ENCODE measurements at regions not wholly inside any gene's neighbourhood (a gene's known extent, or its start where the extent isn't known, plus 50 kb on each side); places are given as distances from the start of the nearest gene placed in this dataset.

DNA sequence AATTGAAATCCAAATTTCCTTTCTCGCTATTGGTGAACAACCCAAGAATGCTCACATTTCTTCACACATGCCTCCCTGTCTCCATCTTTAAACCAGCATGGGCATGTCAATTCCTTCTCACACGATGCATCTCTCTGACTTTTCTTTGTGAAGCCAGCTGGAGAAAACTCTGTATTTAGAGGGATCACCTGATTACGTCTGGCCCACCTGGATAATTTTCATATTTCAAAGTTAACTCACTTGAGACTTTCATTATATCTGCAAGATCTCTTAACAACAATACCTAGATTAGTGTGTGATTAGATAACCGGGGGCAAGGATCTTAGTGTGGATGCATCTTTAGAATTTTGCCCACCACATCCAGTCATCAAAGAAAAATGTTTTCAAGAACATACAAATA, 164.0 kb downstream of the TMEM47 start:
- ChIA-PET CTCF (no interaction called here), POLR2A (no interaction called here)
- DNase-seq (ENCODE audit: low spot score), result no peak
- no peaks in the 10 kb centered on the region for H3K4me1 Mint-ChIP-seq
- H3K27me3 Mint-ChIP-seq (ENCODE audit: low read depth), result no peaks in the 10 kb centered on the region
- H3K27ac Mint-ChIP-seq, result no peak overlapping the region
- H3K4me3 Mint-ChIP-seq, result no peak overlapping the region
- H3K36me3 Mint-ChIP-seq, result no peaks in the 10 kb centered on the region
- ATAC-seq, result no peak
- TF ChIP-seq ZNF219 (CRISPR knock-in tag; IDR thresholded peaks at IDR 0.05; ENCODE audit: borderline replicate concordance), result no peak
- no peak for TF ChIP-seq PRDM15 (CRISPR knock-in tag; IDR thresholded peaks at IDR 0.05)
- TF ChIP-seq JAZF1 (CRISPR knock-in tag; IDR thresholded peaks at IDR 0.05), result no peak
- no peak for TF ChIP-seq ESRRA (CRISPR knock-in tag; IDR thresholded peaks at IDR 0.05; ENCODE audit: borderline replicate concordance)
- TF ChIP-seq TEAD4 (CRISPR knock-in tag; IDR thresholded peaks at IDR 0.05), result no peak
- no peak for TF ChIP-seq KAT7 (CRISPR knock-in tag; IDR thresholded peaks at IDR 0.05; ENCODE audit: borderline replicate concordance)
- no peak for TF ChIP-seq ZNF121 (CRISPR knock-in tag; IDR thresholded peaks at IDR 0.05)
- TF ChIP-seq MYBL2 (CRISPR knock-in tag; IDR thresholded peaks at IDR 0.05), result no peak
- no peak for TF ChIP-seq TCF7 (CRISPR knock-in tag; IDR thresholded peaks at IDR 0.05; ENCODE audit: low read depth)
- TF ChIP-seq AFF4 (CRISPR knock-in tag; IDR thresholded peaks at IDR 0.05; ENCODE audit: borderline replicate concordance), result no peak
- TF ChIP-seq OVOL2 (CRISPR knock-in tag; IDR thresholded peaks at IDR 0.05; ENCODE audit: borderline replicate concordance), result no peak
- TF ChIP-seq CREB1 (CRISPR knock-in tag; IDR thresholded peaks at IDR 0.05), result no peak
- no peak for TF ChIP-seq PRRX2 (CRISPR knock-in tag; IDR thresholded peaks at IDR 0.05)
- TF ChIP-seq CREM (CRISPR knock-in tag; IDR thresholded peaks at IDR 0.05), result no peak
- TF ChIP-seq, protein P1, sequence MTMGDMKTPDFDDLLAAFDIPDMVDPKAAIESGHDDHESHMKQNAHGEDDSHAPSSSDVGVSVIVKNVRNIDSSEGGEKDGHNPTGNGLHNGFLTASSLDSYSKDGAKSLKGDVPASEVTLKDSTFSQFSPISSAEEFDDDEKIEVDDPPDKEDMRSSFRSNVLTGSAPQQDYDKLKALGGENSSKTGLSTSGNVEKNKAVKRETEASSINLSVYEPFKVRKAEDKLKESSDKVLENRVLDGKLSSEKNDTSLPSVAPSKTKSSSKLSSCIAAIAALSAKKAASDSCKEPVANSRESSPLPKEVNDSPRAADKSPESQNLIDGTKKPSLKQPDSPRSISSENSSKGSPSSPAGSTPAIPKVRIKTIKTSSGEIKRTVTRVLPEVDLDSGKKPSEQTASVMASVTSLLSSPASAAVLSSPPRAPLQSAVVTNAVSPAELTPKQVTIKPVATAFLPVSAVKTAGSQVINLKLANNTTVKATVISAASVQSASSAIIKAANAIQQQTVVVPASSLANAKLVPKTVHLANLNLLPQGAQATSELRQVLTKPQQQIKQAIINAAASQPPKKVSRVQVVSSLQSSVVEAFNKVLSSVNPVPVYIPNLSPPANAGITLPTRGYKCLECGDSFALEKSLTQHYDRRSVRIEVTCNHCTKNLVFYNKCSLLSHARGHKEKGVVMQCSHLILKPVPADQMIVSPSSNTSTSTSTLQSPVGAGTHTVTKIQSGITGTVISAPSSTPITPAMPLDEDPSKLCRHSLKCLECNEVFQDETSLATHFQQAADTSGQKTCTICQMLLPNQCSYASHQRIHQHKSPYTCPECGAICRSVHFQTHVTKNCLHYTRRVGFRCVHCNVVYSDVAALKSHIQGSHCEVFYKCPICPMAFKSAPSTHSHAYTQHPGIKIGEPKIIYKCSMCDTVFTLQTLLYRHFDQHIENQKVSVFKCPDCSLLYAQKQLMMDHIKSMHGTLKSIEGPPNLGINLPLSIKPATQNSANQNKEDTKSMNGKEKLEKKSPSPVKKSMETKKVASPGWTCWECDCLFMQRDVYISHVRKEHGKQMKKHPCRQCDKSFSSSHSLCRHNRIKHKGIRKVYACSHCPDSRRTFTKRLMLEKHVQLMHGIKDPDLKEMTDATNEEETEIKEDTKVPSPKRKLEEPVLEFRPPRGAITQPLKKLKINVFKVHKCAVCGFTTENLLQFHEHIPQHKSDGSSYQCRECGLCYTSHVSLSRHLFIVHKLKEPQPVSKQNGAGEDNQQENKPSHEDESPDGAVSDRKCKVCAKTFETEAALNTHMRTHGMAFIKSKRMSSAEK (CRISPR knock-in tag; IDR thresholded peaks at IDR 0.05; ENCODE audit: borderline replicate concordance), result no peak
- no peak for TF ChIP-seq SMAD3 (CRISPR knock-in tag; IDR thresholded peaks at IDR 0.05; ENCODE audit: borderline replicate concordance)
- TF ChIP-seq, protein P2, sequence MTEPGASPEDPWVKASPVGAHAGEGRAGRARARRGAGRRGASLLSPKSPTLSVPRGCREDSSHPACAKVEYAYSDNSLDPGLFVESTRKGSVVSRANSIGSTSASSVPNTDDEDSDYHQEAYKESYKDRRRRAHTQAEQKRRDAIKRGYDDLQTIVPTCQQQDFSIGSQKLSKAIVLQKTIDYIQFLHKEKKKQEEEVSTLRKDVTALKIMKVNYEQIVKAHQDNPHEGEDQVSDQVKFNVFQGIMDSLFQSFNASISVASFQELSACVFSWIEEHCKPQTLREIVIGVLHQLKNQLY (CRISPR knock-in tag; IDR thresholded peaks at IDR 0.05), result no peak
- no peak for TF ChIP-seq TP53 (CRISPR knock-in tag; IDR thresholded peaks at IDR 0.05)
- TF ChIP-seq, protein P3, sequence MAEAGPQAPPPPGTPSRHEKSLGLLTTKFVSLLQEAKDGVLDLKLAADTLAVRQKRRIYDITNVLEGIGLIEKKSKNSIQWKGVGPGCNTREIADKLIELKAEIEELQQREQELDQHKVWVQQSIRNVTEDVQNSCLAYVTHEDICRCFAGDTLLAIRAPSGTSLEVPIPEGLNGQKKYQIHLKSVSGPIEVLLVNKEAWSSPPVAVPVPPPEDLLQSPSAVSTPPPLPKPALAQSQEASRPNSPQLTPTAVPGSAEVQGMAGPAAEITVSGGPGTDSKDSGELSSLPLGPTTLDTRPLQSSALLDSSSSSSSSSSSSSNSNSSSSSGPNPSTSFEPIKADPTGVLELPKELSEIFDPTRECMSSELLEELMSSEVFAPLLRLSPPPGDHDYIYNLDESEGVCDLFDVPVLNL (CRISPR knock-in tag; IDR thresholded peaks at IDR 0.05; ENCODE audit: borderline replicate concordance, low read depth), result no peak
- H3K9me3 Mint-ChIP-seq, result no peaks in the 10 kb centered on the region

All from WTC11 (cell line).